Upper lobe of right lung (tissue), 1 donor: ENCODE measurements at regions not wholly inside any gene's neighbourhood (a gene's known extent, or its start where the extent isn't known, plus 50 kb on each side); places are given as distances from the start of the nearest gene placed in this dataset.
"Not testable (repeated sequence)": the region's sequence is repeated elsewhere in the genome, so short reads cannot be mapped to it uniquely, and the experiment has no call there.

Source experiments
- ATAC-seq: fragments of 200-7000 bp; cut with Tn5 transposase; one replicate; pipeline ENCODE4 v1.9.1; 2020; ENCODE audit warnings: mild to moderate bottlenecking, moderate library complexity
- DNase-seq: peaks from one replicate; pipeline ENCODE4 v3.0.0-alpha.2; 2020
- H3K27ac ChIP-seq: fragments of 200-600 bp; one replicate; pipeline ENCODE4 v1.8.0; 2022
- H3K27me3 ChIP-seq: fragments of 200-600 bp; one replicate; pipeline ENCODE4 v1.8.0; 2022; ENCODE audit warnings: mild to moderate bottlenecking
- H3K36me3 ChIP-seq: fragments of 200-600 bp; one replicate; pipeline ENCODE4 v1.8.0; 2022
- H3K4me1 ChIP-seq: fragments of 200-600 bp; one replicate; pipeline ENCODE4 v1.8.0; 2022
- H3K4me3 ChIP-seq: fragments of 200-600 bp; one replicate; pipeline ENCODE4 v1.8.0; 2022; ENCODE audit warnings: mild to moderate bottlenecking
- H3K9me3 ChIP-seq: fragments of 200-600 bp; one replicate; pipeline ENCODE4 v1.8.0; 2022
- CTCF ChIP-seq: fragments of 200-600 bp; IDR thresholded peaks from one replicate; pipeline ENCODE4 v1.8.0; 2022; ENCODE audit warnings: antibody characterized with exemption
- intact Hi-C: fragments of 100-400 bp; cut with DNase I; formaldehyde crosslinking; loops from one replicate; pipeline ENCODE4 v1.11.0; 2022
- donor health status: DM: no; HTN: yes; CAD: no; lungs with severe emphysema.

DNA sequence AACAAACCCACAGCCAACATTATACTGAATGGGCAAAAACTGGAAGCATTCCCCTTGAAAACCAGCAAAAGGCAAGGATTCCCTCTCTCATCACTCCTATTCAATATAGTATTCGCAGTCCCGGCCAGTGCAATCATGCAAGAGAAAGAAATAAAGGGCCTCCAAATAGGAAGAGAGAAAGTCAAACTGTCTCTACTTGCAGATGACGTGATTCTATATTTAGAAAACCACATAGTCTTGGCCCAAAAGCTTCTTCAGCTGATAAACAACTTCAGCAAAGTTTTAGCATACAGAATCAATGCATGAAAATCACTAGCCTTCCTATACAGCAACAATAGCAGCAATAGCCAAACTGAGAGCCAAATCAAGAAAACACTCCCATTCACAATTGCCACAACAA is 333.7 kb upstream of the EDIL3 start:
- no peaks in the 10 kb centered on the region for H3K9me3 ChIP-seq
- H3K4me3 ChIP-seq: no peak overlapping the region
- DNase-seq (no peak), ATAC-seq (no peak)
- no peaks in the 10 kb centered on the region for H3K36me3 ChIP-seq
- H3K27me3 ChIP-seq: no peaks in the 10 kb centered on the region
- TF ChIP-seq CTCF: no peak
- intact Hi-C loops: no loop called here
- H3K27ac ChIP-seq: no peak overlapping the region
- H3K4me1 ChIP-seq: no peaks in the 10 kb centered on the region

DNA sequence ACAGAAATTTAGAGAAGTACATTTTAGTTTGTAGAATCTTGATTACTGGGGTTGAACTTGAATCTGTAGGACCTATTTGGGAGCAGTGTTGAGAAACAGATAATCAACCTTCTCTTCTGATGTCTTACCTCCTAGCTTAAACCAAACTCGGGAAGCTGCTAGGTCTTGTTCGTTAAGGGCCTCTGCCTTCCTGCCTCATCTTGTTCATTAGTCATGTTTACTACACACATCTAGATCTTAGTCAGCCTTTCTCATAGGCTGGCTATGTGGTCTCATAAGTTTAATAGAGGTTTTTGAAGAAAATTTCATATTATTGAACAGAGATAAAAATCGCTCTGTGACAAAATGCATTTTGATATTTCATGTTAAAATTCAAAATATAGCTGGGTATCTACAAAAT is 331.0 kb upstream of the EDIL3 start:
- Histone ChIP-seq H3K36me3 (no peaks in the 10 kb centered on the region), H3K9me3 (no peaks in the 10 kb centered on the region), H3K27me3 (no peaks in the 10 kb centered on the region), H3K4me1 (no peaks in the 10 kb centered on the region), H3K4me3 (no peak overlapping the region), H3K27ac (no peak overlapping the region)
- no peak for ATAC-seq
- no peak for DNase-seq
- no peak for TF ChIP-seq CTCF
- intact Hi-C loops: no loop called here

GRCh38 chr5:84715091-84715490 is 330.4 kb upstream of the EDIL3 start:
- Histone ChIP-seq H3K27ac (no peak overlapping the region), H3K27me3 (no peaks in the 10 kb centered on the region), H3K36me3 (no peaks in the 10 kb centered on the region), H3K4me1 (no peaks in the 10 kb centered on the region), H3K9me3 (no peaks in the 10 kb centered on the region), H3K4me3 (no peak overlapping the region)
- no peak for TF ChIP-seq CTCF
- intact Hi-C loops: no loop called here
- no peak for ATAC-seq
- DNase-seq: no peak

- no peak overlapping the region for H3K27ac ChIP-seq
- H3K36me3 ChIP-seq: no peaks in the 10 kb centered on the region
- H3K4me1 ChIP-seq: no peaks in the 10 kb centered on the region
- ATAC-seq (no peak), DNase-seq (no peak)
- no peak for TF ChIP-seq CTCF
- intact Hi-C loops: no loop called here
- H3K27me3 ChIP-seq: no peaks in the 10 kb centered on the region
- H3K9me3 ChIP-seq: no peaks in the 10 kb centered on the region
- H3K4me3 ChIP-seq: no peak overlapping the region
These were observed 324.4 kb upstream of the EDIL3 start for GRCh38 chr5:84709075-84709474.

GRCh38 chr5:84706678-84707641 is 322.3 kb upstream of the EDIL3 start:
- Histone ChIP-seq H3K9me3 (no peaks in the 10 kb centered on the region), H3K4me1 (no peaks in the 10 kb centered on the region), H3K36me3 (no peaks in the 10 kb centered on the region), H3K4me3 (no peak overlapping the region), H3K27me3 (no peaks in the 10 kb centered on the region), H3K27ac (no peak overlapping the region)
- no peak for TF ChIP-seq CTCF
- ATAC-seq (no peak), DNase-seq (no peak)
- intact Hi-C loops: no loop called here

DNA sequence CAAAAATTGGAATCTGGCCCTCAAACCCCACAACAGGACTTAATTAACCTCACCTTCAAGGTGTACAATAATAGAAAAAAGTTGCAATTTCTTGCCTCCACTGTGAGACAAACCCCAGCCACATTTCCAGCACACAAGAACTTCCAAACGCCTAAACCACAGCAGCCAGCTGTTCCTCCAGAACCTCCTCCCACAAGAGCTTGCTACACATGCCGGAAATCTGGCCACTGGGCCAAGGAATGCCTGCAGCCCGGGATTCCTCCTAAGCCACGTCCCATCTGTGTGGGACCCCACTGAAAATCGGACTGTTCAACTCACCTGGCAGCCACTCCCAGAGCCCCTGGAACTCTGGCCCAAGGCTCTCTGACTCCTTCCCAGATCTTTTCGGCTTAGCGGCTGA is 315.9 kb upstream of the EDIL3 start:
- H3K4me1 ChIP-seq, DNase-seq, intact Hi-C loops, H3K36me3 ChIP-seq, H3K27me3 ChIP-seq, H3K9me3 ChIP-seq, H3K4me3 ChIP-seq, ATAC-seq, H3K27ac ChIP-seq: not testable (repeated sequence)
